ENCODE measurements at regions not wholly inside any gene's neighbourhood (a gene's known extent, or its start where the extent isn't known, plus 50 kb on each side); places are given as distances from the start of the nearest gene placed in this dataset.

DNA sequence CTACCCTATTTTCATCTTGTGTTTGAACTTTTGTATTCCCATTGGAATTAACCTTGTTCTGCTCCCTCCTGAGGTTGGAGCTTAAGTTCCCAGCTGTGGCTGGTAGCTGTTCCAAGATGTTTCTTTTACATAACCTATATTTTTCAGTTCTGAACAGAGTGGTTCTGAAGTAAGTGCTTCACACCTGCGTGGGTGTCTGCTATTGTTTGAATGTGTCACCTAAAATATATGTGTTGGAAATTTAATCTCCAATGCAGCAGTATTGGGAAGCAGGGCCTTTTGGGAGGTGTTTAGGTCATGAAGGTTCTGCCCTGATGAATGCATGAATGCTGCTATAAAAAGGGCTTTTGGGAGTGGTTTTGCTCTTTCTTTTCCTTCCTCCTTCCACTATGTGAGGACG, 123.8 kb downstream of the LACC1 start:
- no peak overlapping the region for H2AFZ ChIP-seq (ENCODE audit: control insufficient read depth, low read depth, low read length)
- ChIA-PET POLR2A (no interaction called here), CTCF (no interaction called here), RAD21 (ENCODE audit: unreplicated experiment) (no interaction called here), SMC1A (ENCODE audit: uncharacterized antibody, unreplicated experiment) (no interaction called here)
- H3K79me2 ChIP-seq (ENCODE audit: control insufficient read depth, insufficient read depth, low read length), result no peaks in the 10 kb centered on the region
- H3K4me3 ChIP-seq, result no peak overlapping the region
- FAIRE-seq (no peak), ATAC-seq (no peak), DNase-seq (ENCODE audit: low read depth, low spot score) (no peak)
- H3K9ac ChIP-seq (ENCODE audit: control insufficient read depth, insufficient read depth, low read length), result no peak overlapping the region
- H4K20me1 ChIP-seq (ENCODE audit: control insufficient read depth, insufficient read depth), result no peaks in the 10 kb centered on the region
- 21% methylated on average over 2 of the region's 2 CpGs for WGBS (ENCODE audit: insufficient coverage, insufficient replicate concordance, low lambda C conversion rate, missing lambda C conversion rate)
- BruUV-seq (replicated peaks), result no TSS peak
- H3K27ac ChIP-seq (ENCODE audit: control insufficient read depth, insufficient read depth), result no peak overlapping the region
- no peak overlapping the region for H3K4me2 ChIP-seq (ENCODE audit: control insufficient read depth, insufficient read depth)
- TF ChIP-seq, protein P1, sequence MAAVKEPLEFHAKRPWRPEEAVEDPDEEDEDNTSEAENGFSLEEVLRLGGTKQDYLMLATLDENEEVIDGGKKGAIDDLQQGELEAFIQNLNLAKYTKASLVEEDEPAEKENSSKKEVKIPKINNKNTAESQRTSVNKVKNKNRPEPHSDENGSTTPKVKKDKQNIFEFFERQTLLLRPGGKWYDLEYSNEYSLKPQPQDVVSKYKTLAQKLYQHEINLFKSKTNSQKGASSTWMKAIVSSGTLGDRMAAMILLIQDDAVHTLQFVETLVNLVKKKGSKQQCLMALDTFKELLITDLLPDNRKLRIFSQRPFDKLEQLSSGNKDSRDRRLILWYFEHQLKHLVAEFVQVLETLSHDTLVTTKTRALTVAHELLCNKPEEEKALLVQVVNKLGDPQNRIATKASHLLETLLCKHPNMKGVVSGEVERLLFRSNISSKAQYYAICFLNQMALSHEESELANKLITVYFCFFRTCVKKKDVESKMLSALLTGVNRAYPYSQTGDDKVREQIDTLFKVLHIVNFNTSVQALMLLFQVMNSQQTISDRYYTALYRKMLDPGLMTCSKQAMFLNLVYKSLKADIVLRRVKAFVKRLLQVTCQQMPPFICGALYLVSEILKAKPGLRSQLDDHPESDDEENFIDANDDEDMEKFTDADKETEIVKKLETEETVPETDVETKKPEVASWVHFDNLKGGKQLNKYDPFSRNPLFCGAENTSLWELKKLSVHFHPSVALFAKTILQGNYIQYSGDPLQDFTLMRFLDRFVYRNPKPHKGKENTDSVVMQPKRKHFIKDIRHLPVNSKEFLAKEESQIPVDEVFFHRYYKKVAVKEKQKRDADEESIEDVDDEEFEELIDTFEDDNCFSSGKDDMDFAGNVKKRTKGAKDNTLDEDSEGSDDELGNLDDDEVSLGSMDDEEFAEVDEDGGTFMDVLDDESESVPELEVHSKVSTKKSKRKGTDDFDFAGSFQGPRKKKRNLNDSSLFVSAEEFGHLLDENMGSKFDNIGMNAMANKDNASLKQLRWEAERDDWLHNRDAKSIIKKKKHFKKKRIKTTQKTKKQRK (IDR thresholded peaks at IDR 0.05; ENCODE audit: low read depth, low read length), result no peak
- TF ChIP-seq RUNX3 (IDR thresholded peaks at IDR 0.05; ENCODE audit: low read length) (no peak), SIN3A (IDR thresholded peaks at IDR 0.05; ENCODE audit: low read depth, low read length) (no peak), EZH2 (IDR thresholded peaks at IDR 0.05; ENCODE audit: borderline replicate concordance, control insufficient read depth, low read depth, low read length) (no peak), KAT2A (conservative IDR thresholded peaks at IDR 0.05; ENCODE audit: control insufficient read depth, low read depth, low read length) (no peak), RBBP5 (conservative IDR thresholded peaks at IDR 0.05) (no peak), NBN (IDR thresholded peaks at IDR 0.05) (no peak), STAT3 (IDR thresholded peaks at IDR 0.05; ENCODE audit: low read depth, low read length) (no peak), RCOR1 (conservative IDR thresholded peaks at IDR 0.05; ENCODE audit: low read depth, low read length) (no peak), CBX3 (IDR thresholded peaks at IDR 0.05; ENCODE audit: borderline replicate concordance, low read depth) (no peak), NR2C2 (IDR thresholded peaks at IDR 0.05; ENCODE audit: borderline replicate concordance, control insufficient read depth, insufficient read length, low read depth) (no peak), CBFB (IDR thresholded peaks at IDR 0.05; ENCODE audit: low read depth) (no peak), EGR1 (IDR thresholded peaks at IDR 0.05; ENCODE audit: borderline replicate concordance in 1 of 2, low read depth in 2 of 2, low read length in 2 of 2) (no peak)
- TF ChIP-seq, protein P2, sequence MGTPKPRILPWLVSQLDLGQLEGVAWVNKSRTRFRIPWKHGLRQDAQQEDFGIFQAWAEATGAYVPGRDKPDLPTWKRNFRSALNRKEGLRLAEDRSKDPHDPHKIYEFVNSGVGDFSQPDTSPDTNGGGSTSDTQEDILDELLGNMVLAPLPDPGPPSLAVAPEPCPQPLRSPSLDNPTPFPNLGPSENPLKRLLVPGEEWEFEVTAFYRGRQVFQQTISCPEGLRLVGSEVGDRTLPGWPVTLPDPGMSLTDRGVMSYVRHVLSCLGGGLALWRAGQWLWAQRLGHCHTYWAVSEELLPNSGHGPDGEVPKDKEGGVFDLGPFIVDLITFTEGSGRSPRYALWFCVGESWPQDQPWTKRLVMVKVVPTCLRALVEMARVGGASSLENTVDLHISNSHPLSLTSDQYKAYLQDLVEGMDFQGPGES (IDR thresholded peaks at IDR 0.05), result no peak
- no peaks in the 10 kb centered on the region; the same call in 2 of the 3 replicates for H3K9me3 ChIP-seq (replicated peaks; ENCODE audit: control insufficient read depth, insufficient read depth, low read length)
- H3K36me3 ChIP-seq (ENCODE audit: control insufficient read depth in 2 of 2, insufficient read depth in 2 of 2, low read length in 1 of 2), result no peaks in the 10 kb centered on the region
- intact Hi-C loops (cut with micrococcal nuclease; ENCODE audit: unreplicated experiment) (no loop called here), in situ Hi-C loops (cut with MboI) (no loop called here)
- H3K4me1 ChIP-seq (ENCODE audit: control insufficient read depth, insufficient read depth, low read length), result no peaks in the 10 kb centered on the region
- no peaks in the 10 kb centered on the region for H3K27me3 ChIP-seq (replicated peaks in 1 of 2; ENCODE audit: control insufficient read depth in 2 of 2, insufficient read depth in 2 of 2, low read length in 1 of 2)

Data from GM12878 (cell line).